ENCODE measurements at regions not wholly inside any gene's neighbourhood (a gene's known extent, or its start where the extent isn't known, plus 50 kb on each side); places are given as distances from the start of the nearest gene placed in this dataset.

DNA sequence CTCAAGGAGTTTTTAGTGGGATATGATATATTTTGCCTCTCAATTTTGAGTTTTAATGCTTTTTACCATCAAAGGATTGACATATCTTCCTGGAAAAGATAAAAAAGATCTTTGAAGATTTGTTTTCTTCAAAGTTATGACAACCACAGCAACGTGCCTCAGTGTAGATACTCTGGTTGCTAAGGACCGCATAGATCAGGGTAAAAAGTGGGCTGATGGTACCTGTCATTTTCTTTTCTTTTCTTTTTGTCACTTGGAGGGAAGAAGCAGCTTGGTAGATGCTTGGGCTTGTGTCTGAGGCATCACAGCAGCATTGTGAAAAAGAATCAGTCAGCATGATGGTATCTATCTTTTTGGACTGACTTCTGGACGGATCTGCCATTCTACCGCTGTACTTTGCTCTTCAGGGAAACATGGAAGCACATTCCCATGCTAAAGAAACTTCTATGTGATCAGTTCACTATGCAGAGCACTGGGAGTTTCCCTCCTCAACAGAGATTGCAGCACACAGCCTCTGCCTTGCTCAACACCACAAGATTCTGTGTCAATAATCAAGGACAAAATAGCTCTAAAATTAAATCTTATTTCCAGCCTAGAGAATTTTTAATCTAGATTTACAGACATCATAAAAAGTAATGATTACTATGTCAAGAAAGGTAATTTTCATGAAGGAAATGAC, 54.8 kb upstream of the SGK1 start:
- H3K4me2 ChIP-seq (ENCODE audit: insufficient read depth, low read length) = peak overlapping the region; percentile 44
- FAIRE-seq = no peak
- CTCF ChIA-PET (ENCODE audit: low intra/inter-chr PET ratio) = no interaction called here

DNA sequence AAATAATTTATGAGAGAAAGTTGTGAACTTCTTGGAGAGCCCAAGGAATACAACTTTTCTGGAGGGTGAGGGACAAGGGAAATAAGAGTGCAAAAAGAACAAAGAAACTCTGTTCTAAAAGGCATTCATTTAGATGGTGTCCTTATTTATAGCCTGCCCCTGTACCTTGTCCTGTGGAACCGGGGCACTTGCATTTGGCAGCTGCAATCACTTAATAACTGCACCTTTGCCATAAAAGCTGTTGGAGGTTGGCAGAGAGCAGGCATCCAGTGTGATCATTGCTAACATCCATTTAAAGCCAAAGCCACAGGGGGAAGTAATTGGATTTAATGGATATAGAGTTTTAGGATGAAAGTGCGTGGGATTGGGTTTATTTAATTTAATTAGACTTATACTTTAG, 50.8 kb upstream of the SGK1 start:
- Histone ChIP-seq H3K79me2 (ENCODE audit: control insufficient read depth, insufficient read depth, low read length) (no peaks in the 10 kb centered on the region), H4K20me1 (replicated peaks; ENCODE audit: control insufficient read depth, insufficient read depth, low read length) (no peaks in the 10 kb centered on the region), H2AFZ (ENCODE audit: low read depth, low read length) (no peak overlapping the region), H3K9me3 (replicated peaks; ENCODE audit: control insufficient read depth, insufficient read depth, low read depth, low read length) (no peaks in the 10 kb centered on the region), H3K4me3 (no peak overlapping the region), H3K9ac (ENCODE audit: insufficient read depth in 1 of 2, low read depth in 2 of 2, low read length in 2 of 2) (no peak overlapping the region), H3K27me3 (ENCODE audit: control insufficient read depth in 2 of 2, insufficient read depth in 2 of 2, low read length in 2 of 2) (no peaks in the 10 kb centered on the region), H3K4me2 (ENCODE audit: insufficient read depth, low read length) (no peak overlapping the region), H3K27ac (ENCODE audit: extremely low read depth, low read depth, low read length) (no peak overlapping the region), H3K4me1 (replicated peaks in 1 of 2; ENCODE audit: control insufficient read depth in 2 of 2, insufficient read depth in 2 of 2, low read length in 2 of 2) (peaks cover 0 to 14% of the 10 kb centered on the region in 2 experiments; a peak in 4 of 5 replicates), H3K9me1 (ENCODE audit: control insufficient read depth, insufficient read depth, low read length) (no peaks in the 10 kb centered on the region), H3K36me3 (ENCODE audit: control insufficient read depth, insufficient read depth, low read length) (no peaks in the 10 kb centered on the region)
- CTCF ChIA-PET (ENCODE audit: low intra/inter-chr PET ratio) = no interaction called here
- 45% methylated on average over 2 of the region's 2 CpGs for WGBS (ENCODE audit: insufficient coverage, low coverage, missing lambda C conversion rate)
- in situ Hi-C loops (cut with MboI) = no loop called here
- no TSS peak for BruUV-seq (replicated peaks)
- intact Hi-C loops (cut with micrococcal nuclease) = no loop called here
- POLR2A ChIA-PET = interaction anchor here (1.8 to 3.1 kb wide), 2 partner anchors 12 to 17 kb away, joined by 7 to 8 read pairs; no protein-coding TSS in a partner anchor
- DNase-seq (ENCODE audit: extremely low read depth in 1 of 4, low spot score in 3 of 4) = no peak
- ATAC-seq = no peak
- FAIRE-seq = no peak
- no peak for TF ChIP-seq NR2C1 (IDR thresholded peaks at IDR 0.05)
- TF ChIP-seq NR2C1 (tag; IDR thresholded peaks at IDR 0.05) = no peak
- no peak for TF ChIP-seq POLR2A (conservative IDR thresholded peaks at IDR 0.05)
- TF ChIP-seq, protein P1, sequence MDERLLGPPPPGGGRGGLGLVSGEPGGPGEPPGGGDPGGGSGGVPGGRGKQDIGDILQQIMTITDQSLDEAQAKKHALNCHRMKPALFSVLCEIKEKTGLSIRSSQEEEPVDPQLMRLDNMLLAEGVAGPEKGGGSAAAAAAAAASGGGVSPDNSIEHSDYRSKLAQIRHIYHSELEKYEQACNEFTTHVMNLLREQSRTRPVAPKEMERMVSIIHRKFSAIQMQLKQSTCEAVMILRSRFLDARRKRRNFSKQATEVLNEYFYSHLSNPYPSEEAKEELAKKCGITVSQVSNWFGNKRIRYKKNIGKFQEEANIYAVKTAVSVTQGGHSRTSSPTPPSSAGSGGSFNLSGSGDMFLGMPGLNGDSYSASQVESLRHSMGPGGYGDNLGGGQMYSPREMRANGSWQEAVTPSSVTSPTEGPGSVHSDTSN (CRISPR knock-in tag; IDR thresholded peaks at IDR 0.05; ENCODE audit: low read depth) = no peak
- TF ChIP-seq, protein P1 (tag; conservative IDR thresholded peaks at IDR 0.05; ENCODE audit: low read depth) = no peak
- TF ChIP-seq CTCF (IDR thresholded peaks at IDR 0.05 in 2 of 3, conservative IDR thresholded peaks at IDR 0.05 in 1 of 3; ENCODE audit: insufficient read depth in 2 of 3, low read depth in 1 of 3, low read length in 3 of 3) = no peak
- TF ChIP-seq NUFIP1 (IDR thresholded peaks at IDR 0.05; ENCODE audit: partially characterized antibody) = no peak
- no peak for TF ChIP-seq BRD9 (IDR thresholded peaks at IDR 0.05; ENCODE audit: low read depth, partially characterized antibody)
- no peak for TF ChIP-seq ZNF212 (CRISPR knock-in tag; IDR thresholded peaks at IDR 0.05)

More for the DNA sequence above, 54.8 kb upstream of the SGK1 start:
- BruUV-seq (replicated peaks) = no TSS peak
- Histone ChIP-seq H3K36me3 (ENCODE audit: control insufficient read depth, insufficient read depth, low read length) (no peaks in the 10 kb centered on the region), H3K27me3 (ENCODE audit: control insufficient read depth in 2 of 2, insufficient read depth in 2 of 2, low read length in 2 of 2) (no peaks in the 10 kb centered on the region), H2AFZ (ENCODE audit: low read depth, low read length) (peak overlapping the region; percentile 88), H3K9me1 (ENCODE audit: control insufficient read depth, insufficient read depth, low read length) (no peaks in the 10 kb centered on the region), H3K9me3 (replicated peaks; ENCODE audit: control insufficient read depth, insufficient read depth, low read depth, low read length) (no peaks in the 10 kb centered on the region), H4K20me1 (replicated peaks; ENCODE audit: control insufficient read depth, insufficient read depth, low read length) (no peaks in the 10 kb centered on the region), H3K9ac (ENCODE audit: insufficient read depth in 1 of 2, low read depth in 2 of 2, low read length in 2 of 2) (no peak overlapping the region), H3K27ac (ENCODE audit: extremely low read depth, low read depth, low read length) (peak overlapping the region; percentile 79), H3K79me2 (ENCODE audit: control insufficient read depth, insufficient read depth, low read length) (no peaks in the 10 kb centered on the region), H3K4me1 (replicated peaks in 1 of 2; ENCODE audit: control insufficient read depth in 2 of 2, insufficient read depth in 2 of 2, low read length in 2 of 2) (peaks cover 0 to 19% of the 10 kb centered on the region in 2 experiments; a peak in 4 of 5 replicates), H3K4me3 (no peak overlapping the region)
- TF ChIP-seq CEBPG (CRISPR knock-in tag; IDR thresholded peaks at IDR 0.05) (0 out of 2 replicates have a peak, but pooled peaks have one; percentile 55), CEBPG (tag; conservative IDR thresholded peaks at IDR 0.05 in 1 of 2, IDR thresholded peaks at IDR 0.05 in 1 of 2) (peak; percentile 88 to 96), ZNF316 (IDR thresholded peaks at IDR 0.05) (no peak), CEBPB (tag; IDR thresholded peaks at IDR 0.05) (peak; percentile 91)
- WGBS (ENCODE audit: insufficient coverage, low coverage, missing lambda C conversion rate) = 22% methylated on average over 4 of the region's 4 CpGs
- ATAC-seq (peak; percentile 32; the same call in 2 of the 3 replicates), DNase-seq (ENCODE audit: extremely low read depth in 1 of 4, low spot score in 3 of 4) (no peak)
- intact Hi-C loops (cut with micrococcal nuclease) = loop anchor here (10.0 kb wide), 1 partner anchor 198 kb away; no protein-coding TSS in a partner anchor
- in situ Hi-C loops (cut with MboI) = no loop called here
- POLR2A ChIA-PET = interaction anchor here (0.6 to 2.0 kb wide), 3 partner anchors 9 to 129 kb away, joined by 3 to 9 read pairs (median 7); no protein-coding TSS in a partner anchor
